ENCODE measurements at regions not wholly inside any gene's neighbourhood (a gene's known extent, or its start where the extent isn't known, plus 50 kb on each side); places are given as distances from the start of the nearest gene placed in this dataset.

GRCh38 chr15:39102431-39102830 is 478.4 kb upstream of the THBS1 start:
- no peaks in the 10 kb centered on the region for H3K36me3 Mint-ChIP-seq (ENCODE audit: insufficient read depth)
- H3K27ac Mint-ChIP-seq: no peak overlapping the region
- no peaks in the 10 kb centered on the region for H3K9me3 Mint-ChIP-seq (ENCODE audit: low read depth)
- no peak for DNase-seq (ENCODE audit: low spot score, unreplicated experiment)
- TF ChIP-seq CTCF (IDR thresholded peaks at IDR 0.05; ENCODE audit: unreplicated experiment): no peak
- no peak overlapping the region for H3K4me3 Mint-ChIP-seq (ENCODE audit: low read depth)
- no peaks in the 10 kb centered on the region for H3K4me1 Mint-ChIP-seq (ENCODE audit: low read depth)
- H3K27me3 Mint-ChIP-seq: no peaks in the 10 kb centered on the region

GRCh38 chr15:39106950-39107349 is 473.9 kb upstream of the THBS1 start:
- Mint-ChIP-seq H3K27ac (no peak overlapping the region), H3K4me3 (ENCODE audit: low read depth) (no peak overlapping the region), H3K4me1 (ENCODE audit: low read depth) (no peaks in the 10 kb centered on the region), H3K27me3 (peaks cover 2% of the 10 kb centered on the region), H3K9me3 (ENCODE audit: low read depth) (no peaks in the 10 kb centered on the region), H3K36me3 (ENCODE audit: insufficient read depth) (no peaks in the 10 kb centered on the region)
- TF ChIP-seq CTCF (IDR thresholded peaks at IDR 0.05; ENCODE audit: unreplicated experiment): no peak
- DNase-seq (ENCODE audit: low spot score, unreplicated experiment): no peak

GRCh38 chr15:39108021-39108420 is 472.9 kb upstream of the THBS1 start:
- no peak for TF ChIP-seq CTCF (IDR thresholded peaks at IDR 0.05; ENCODE audit: unreplicated experiment)
- Mint-ChIP-seq H3K9me3 (ENCODE audit: low read depth) (no peaks in the 10 kb centered on the region), H3K4me3 (ENCODE audit: low read depth) (no peak overlapping the region), H3K4me1 (ENCODE audit: low read depth) (no peaks in the 10 kb centered on the region), H3K36me3 (ENCODE audit: insufficient read depth) (no peaks in the 10 kb centered on the region), H3K27me3 (peaks cover 2% of the 10 kb centered on the region), H3K27ac (no peak overlapping the region)
- DNase-seq (ENCODE audit: low spot score, unreplicated experiment): no peak

GRCh38 chr15:39110336-39110735 is 470.5 kb upstream of the THBS1 start:
- Mint-ChIP-seq H3K36me3 (ENCODE audit: insufficient read depth) (no peaks in the 10 kb centered on the region), H3K9me3 (ENCODE audit: low read depth) (no peaks in the 10 kb centered on the region), H3K27ac (no peak overlapping the region), H3K27me3 (peaks cover 2% of the 10 kb centered on the region), H3K4me3 (ENCODE audit: low read depth) (no peak overlapping the region), H3K4me1 (ENCODE audit: low read depth) (no peaks in the 10 kb centered on the region)
- no peak for DNase-seq (ENCODE audit: low spot score, unreplicated experiment)
- no peak for TF ChIP-seq CTCF (IDR thresholded peaks at IDR 0.05; ENCODE audit: unreplicated experiment)

- TF ChIP-seq CTCF (IDR thresholded peaks at IDR 0.05; ENCODE audit: unreplicated experiment): no peak
- Mint-ChIP-seq H3K36me3 (ENCODE audit: insufficient read depth) (no peaks in the 10 kb centered on the region), H3K4me1 (ENCODE audit: low read depth) (no peaks in the 10 kb centered on the region), H3K27me3 (peaks cover 2% of the 10 kb centered on the region), H3K9me3 (ENCODE audit: low read depth) (no peaks in the 10 kb centered on the region), H3K4me3 (ENCODE audit: low read depth) (no peak overlapping the region), H3K27ac (no peak overlapping the region)
- no peak for DNase-seq (ENCODE audit: low spot score, unreplicated experiment)
Observed at GRCh38 chr15:39110746-39111145, 470.1 kb upstream of the THBS1 start.

Measured in progenitor cell of endocrine pancreas (in vitro differentiated cells).